ENCODE measurements at regions not wholly inside any gene's neighbourhood (a gene's known extent, or its start where the extent isn't known, plus 50 kb on each side); places are given as distances from the start of the nearest gene placed in this dataset.

GRCh38 chr13:66036024-66036614 lies 1194.0 kb downstream of the PCDH9 start:
- TF ChIP-seq EP300 (IDR thresholded peaks at IDR 0.05) (no peak), CTCF (IDR thresholded peaks at IDR 0.05) (no peak)

Data from esophagus muscularis mucosa (tissue), 3 donors.